Left kidney (tissue), 1 donor: ENCODE measurements at regions not wholly inside any gene's neighbourhood (a gene's known extent, or its start where the extent isn't known, plus 50 kb on each side); places are given as distances from the start of the nearest gene placed in this dataset.
"Not testable (repeated sequence)": the region's sequence is repeated elsewhere in the genome, so short reads cannot be mapped to it uniquely, and the experiment has no call there.

Experiments
- DNase-seq: peaks from one replicate; pipeline ENCODE4 v3.0.0-alpha.2; 2013

DNA sequence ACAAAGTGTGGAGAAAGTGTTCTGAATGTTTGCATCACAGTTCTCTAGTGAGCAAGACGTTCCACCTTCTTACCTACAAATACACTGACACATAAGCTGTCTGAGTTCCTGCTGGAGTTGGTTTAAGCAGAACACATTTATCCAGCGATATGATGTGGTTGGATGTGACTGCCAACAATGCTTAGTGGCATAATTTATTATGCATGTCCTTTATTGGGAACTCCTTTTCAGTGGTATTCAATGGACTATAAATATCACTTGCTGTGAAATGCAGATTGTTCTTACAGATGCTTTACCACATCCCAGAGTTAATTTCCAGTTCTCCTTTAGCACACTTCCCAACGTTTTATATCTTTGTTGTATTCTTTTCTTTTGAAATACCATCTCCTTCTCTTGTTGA is 222.2 kb downstream of the LURAP1L start:
- DNase-seq, result no peak

- DNase-seq, result no peak
These were observed 227.3 kb downstream of the LURAP1L start for GRCh38 chr9:13001989-13002580.

- no peak for DNase-seq
These were observed 227.9 kb downstream of the LURAP1L start for GRCh38 chr9:13002740-13003139.

GRCh38 chr9:13009871-13010270 is 235.1 kb downstream of the LURAP1L start:
- DNase-seq, result no peak

GRCh38 chr9:13013991-13014883 is 239.4 kb downstream of the LURAP1L start:
- DNase-seq, result no peak

DNA sequence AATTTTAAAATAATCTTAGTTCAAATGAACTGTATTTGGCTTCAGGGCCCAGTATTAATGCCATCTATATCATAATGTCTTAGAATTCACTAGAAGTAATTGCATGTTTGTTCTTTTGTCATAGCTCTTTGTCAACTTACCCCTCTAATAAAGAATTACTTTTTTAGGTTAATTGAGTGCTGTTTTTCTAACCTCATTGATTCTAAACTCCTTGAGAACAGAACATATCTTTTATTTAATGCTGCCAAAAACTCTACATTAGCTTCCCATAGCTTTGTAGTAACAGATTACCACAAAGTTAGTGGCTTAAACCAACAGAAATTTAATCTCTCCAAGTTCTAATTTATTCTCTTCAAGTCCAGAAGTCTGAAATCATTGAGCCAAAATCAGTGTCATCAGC is 242.4 kb downstream of the LURAP1L start:
- no peak for DNase-seq

DNA sequence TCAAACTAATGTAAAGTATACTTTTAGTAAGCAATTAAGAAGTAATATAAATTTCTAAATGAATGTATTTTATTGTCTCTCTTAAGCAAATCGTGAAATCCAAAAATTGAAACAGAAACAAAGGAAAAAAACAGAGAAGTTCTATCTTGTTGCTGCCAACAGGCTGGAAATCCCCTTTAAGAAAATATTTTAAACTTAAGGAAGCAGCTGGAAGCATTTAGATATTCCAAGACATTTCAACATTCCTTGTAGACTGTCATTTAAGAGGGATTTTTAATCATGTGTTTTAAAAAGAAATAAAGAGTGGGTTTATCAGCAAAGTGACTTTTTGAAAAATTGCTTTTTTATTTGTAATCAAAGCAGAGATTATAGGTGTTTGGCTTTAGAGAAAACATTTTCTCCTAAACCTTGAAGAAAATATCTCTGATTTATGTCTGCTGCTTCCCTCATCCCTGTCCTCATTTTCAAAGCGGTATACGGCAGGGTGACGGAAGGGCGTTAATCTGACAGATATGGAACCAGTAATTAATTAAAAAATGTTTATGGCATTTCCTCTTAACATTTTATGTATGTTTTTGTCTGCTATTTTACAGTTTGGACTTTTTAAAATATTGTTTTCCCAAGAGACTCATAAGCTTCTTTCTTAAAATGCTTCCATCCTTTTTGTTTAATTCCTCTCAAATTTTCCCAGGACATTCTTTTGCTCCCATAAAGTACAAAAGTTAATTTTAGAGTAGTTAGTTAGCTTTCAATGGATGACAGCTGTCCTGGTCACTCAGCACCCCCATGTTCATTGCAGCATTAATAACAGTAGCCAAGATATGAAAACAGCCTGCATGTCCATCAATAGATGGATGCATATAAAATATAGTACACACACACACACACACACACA is 245.6 kb downstream of the LURAP1L start:
- DNase-seq, result peak; percentile 26

DNA sequence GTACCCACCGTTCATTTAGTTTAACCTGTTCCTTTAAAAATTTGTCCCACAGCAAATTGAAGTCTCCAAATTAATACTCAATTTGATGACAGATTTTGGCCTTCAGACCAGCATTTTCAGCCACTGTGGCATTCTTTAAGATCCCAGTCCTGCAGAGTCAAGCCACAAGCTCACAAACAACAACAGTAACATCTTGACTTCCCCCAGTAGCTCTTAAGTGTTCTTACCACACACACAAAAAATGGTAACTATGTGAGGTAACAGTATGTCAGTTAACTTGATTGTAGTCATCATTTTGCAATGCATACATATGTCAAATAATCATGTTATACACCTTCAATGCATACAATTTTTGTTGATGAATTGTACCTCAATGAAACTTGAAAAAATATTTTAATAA is 247.9 kb downstream of the LURAP1L start:
- no peak for DNase-seq

- no peak for DNase-seq
These were observed 248.7 kb downstream of the LURAP1L start for GRCh38 chr9:13023498-13023897.

GRCh38 chr9:13026956-13027355 is 252.1 kb downstream of the LURAP1L start:
- no peak for DNase-seq

DNA sequence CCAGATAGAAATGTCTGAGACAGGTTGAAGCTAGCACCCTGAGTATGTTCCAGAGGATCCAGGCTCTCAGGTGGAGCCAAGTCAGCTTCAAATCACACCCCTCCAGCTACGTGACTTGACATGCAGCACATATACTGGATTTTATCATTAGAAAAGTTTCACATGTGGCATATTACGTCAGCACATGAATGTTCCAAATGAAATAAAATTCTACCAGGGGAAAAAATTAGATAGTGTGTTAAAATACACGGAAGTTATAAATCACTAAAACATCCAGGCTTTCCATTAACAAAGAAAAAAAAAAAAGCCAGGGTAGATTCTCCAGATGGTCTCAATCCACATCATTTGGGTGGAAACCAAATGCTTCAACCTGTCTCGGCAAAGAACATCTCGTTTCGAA is 251.6 kb downstream of the MPDZ start:
- DNase-seq, result no peak

DNA sequence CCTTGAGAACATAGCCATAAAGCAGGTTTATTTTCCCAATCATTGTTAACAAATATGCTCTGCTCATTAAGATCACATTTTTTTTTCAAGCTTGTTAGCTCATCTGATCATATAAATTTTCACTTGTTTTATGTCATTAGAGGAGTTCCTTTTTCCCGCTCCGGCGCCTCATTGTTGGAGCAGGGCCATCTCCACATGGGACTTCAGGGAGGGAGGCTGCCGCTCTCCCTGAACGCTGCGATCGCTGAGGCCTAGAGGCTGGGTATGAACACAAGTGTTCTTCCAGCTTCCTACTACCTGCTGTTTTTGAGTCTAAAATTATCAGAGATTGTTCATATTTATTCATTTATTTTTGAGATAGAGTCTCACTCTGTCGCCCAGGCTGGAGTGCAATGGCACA is 246.9 kb downstream of the MPDZ start:
- DNase-seq, result no peak

- DNase-seq, result peak; percentile 71
These were observed 245.4 kb downstream of the MPDZ start for GRCh38 chr9:13033959-13034693.

DNA sequence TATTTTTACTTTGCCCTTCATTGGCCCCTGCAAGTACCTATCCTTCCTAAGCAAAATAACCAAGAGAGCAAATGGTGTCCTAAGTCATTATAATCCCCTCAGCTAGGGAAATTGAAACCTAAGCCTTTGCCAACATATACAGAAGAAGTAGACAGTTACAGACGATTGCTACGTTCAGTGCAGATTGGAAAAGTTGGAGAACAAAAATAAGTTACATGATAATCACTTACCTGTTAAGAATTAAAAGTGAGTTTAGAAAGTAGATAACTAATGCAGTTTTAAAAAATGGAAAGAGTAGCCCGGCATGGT is 244.8 kb downstream of the MPDZ start:
- DNase-seq, result no peak

- DNase-seq, result no peak
These were observed 243.7 kb downstream of the MPDZ start for GRCh38 chr9:13035822-13036221.

- DNase-seq, result not testable (repeated sequence)
These were observed 241.7 kb downstream of the MPDZ start for GRCh38 chr9:13037808-13038207.

DNA sequence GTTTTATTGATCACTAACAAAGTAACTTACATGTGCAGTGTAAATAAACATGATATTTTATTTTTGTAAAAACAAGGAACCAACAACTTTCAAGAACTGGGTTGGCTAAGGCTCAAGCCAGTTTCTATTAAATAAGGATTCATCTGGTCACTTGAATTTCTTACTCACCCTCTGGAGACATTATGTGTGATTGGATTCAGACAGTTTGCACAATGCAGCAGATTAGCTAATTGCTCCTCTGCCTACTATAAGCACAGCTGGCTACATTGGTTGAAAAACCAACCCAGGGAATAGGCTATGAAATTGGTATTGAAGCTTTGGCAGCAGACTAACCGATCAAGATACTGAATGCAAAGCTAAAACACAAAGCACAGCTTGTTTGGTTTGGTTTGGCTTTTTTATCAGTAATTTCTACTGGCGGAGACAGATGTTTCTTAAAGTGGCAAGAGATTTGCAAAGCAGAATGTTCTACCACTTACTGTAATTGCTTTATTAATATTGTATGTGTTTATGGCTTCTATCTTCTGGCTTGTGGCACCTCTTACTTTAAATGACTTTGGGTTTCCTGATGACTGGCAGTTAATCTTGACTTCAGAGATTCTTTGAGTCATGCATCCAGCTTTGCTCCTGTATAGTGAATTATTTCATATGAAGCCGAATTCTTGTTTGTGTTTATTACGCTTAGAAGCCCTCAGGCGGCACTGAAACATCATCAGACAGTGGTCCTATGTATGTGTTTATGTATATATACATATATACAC is 231.5 kb downstream of the MPDZ start:
- no peak for DNase-seq

- DNase-seq, result no peak
These were observed 230.3 kb downstream of the MPDZ start for GRCh38 chr9:13049223-13049622.

- DNase-seq, result no peak
These were observed 226.0 kb downstream of the MPDZ start for GRCh38 chr9:13053504-13053903.

DNA sequence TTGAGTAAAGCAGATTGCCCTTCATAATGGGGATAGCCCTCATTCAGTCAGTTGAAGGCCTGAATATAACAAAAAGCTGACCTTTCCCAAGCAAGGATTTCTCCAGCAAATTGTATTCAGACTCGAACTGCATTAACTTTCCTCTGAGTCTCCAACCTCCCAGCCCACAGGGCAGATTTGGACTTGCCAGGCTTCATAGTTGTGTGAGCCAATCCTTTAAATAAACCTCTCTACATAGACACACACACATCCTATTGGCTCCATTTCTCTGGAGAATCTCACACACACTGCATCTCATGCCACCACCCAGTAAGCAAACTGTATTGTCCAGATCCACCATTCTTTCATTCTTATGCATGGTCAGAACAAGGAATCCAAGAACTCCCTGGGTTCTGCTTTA is 225.1 kb downstream of the MPDZ start:
- DNase-seq, result no peak
